ENCODE measurements at regions not wholly inside any gene's neighbourhood (a gene's known extent, or its start where the extent isn't known, plus 50 kb on each side); places are given as distances from the start of the nearest gene placed in this dataset.

- DNase-seq, result no peak
Measured at GRCh38 chr10:113967126-113967525, 76.5 kb upstream of the ADRB1 start.

- DNase-seq, result no peak
Measured at GRCh38 chr10:113970641-113971040, 73.0 kb upstream of the ADRB1 start.

GRCh38 chr10:113971349-113971973 is 72.2 kb upstream of the ADRB1 start:
- no peak for DNase-seq

- DNase-seq, result no peak
Measured at GRCh38 chr10:113977174-113977573, 66.5 kb upstream of the ADRB1 start.

- no peak for DNase-seq
Measured at GRCh38 chr10:113978802-113979201, 64.9 kb upstream of the ADRB1 start.

GRCh38 chr10:113979409-113979808 is 64.3 kb upstream of the ADRB1 start:
- no peak for DNase-seq

GRCh38 chr10:113980408-113981087 is 63.1 kb upstream of the ADRB1 start:
- no peak for DNase-seq

- DNase-seq, result no peak
Measured at GRCh38 chr10:113982296-113982695, 61.4 kb upstream of the ADRB1 start.

- DNase-seq, result no peak
Measured at GRCh38 chr10:113982769-113983168, 60.9 kb upstream of the ADRB1 start.

- no peak for DNase-seq
Measured at GRCh38 chr10:113983552-113983951, 60.1 kb upstream of the ADRB1 start.

GRCh38 chr10:113985297-113985844 is 58.3 kb upstream of the ADRB1 start:
- no peak for DNase-seq

GRCh38 chr10:113986316-113986715 is 57.4 kb upstream of the ADRB1 start:
- DNase-seq, result no peak

- DNase-seq, result no peak
Measured at GRCh38 chr10:113987156-113987555, 56.5 kb upstream of the ADRB1 start.

- DNase-seq, result peak in 1 of 2 donors; percentile 56
Measured at GRCh38 chr10:113987805-113988204, 55.9 kb upstream of the ADRB1 start.

GRCh38 chr10:113988535-113988934 is 55.1 kb upstream of the ADRB1 start:
- no peak for DNase-seq

GRCh38 chr10:113991091-113991860 is 52.4 kb upstream of the ADRB1 start:
- DNase-seq, result no peak

- DNase-seq, result no peak
Measured at GRCh38 chr10:113992471-113993011, 51.1 kb upstream of the ADRB1 start.

- DNase-seq, result peak in 1 of 2 donors; percentile 2
Measured at GRCh38 chr10:113993489-113993991, 50.1 kb upstream of the ADRB1 start.
